Endothelial cell of umbilical vein (primary cell): ENCODE measurements at regions not wholly inside any gene's neighbourhood (a gene's known extent, or its start where the extent isn't known, plus 50 kb on each side); places are given as distances from the start of the nearest gene placed in this dataset.

Experiments used
- BruUV-seq: library from RNA; stranded (reverse); fragments of 400-500 nt; replicated peaks from 2 replicates; lab custom pipeline; 2021; lab: Mats Ljungman, UMichigan
- CTCF ChIA-PET: fragments of 300-600, 350-600 bp; sonication (Branson Sonifier 250); formaldehyde crosslinking; loops from one replicate; lab custom pipeline; 2021; ENCODE audit warnings: antibody characterized with exemption, inconsistent platforms; lab: Charles Lee
- POLR2A ChIA-PET: fragments of 300-600, 350-600 bp; sonication (Branson Sonifier 250); formaldehyde crosslinking; loops from one replicate; lab custom pipeline; 2021; ENCODE audit warnings: antibody characterized with exemption, inconsistent platforms; lab: Charles Lee
- DNase-seq: peaks from one replicate; pipeline ENCODE4 v3.0.0-alpha.2; 2011; ENCODE audit warnings: low read depth, low spot score
- FAIRE-seq: peaks from 2 replicates; lab custom pipeline; 2011; peaks lifted over from hg19 to GRCh38; lab: Jason Lieb, UNC
- H2AFZ ChIP-seq: 2 replicates; pipeline ENCODE4 v1.6.0; 2012; ENCODE audit warnings: low read depth, low read length, control low read depth, inconsistent platforms
- H3K27ac ChIP-seq: 2 replicates; pipeline ENCODE4 v1.5.1; 2011; ENCODE audit warnings: low read depth, mild to moderate bottlenecking, control low read depth, low read length, moderate library complexity; ENCODE audit not compliant: insufficient read depth
- H3K27me3 ChIP-seq, 2 experiments: 2 replicates each; pipeline versions ENCODE4 v1.6.0 to v1.6.1; 2011; ENCODE audit warnings: low read length in 2 of 2, mixed read lengths in 1 of 2; ENCODE audit not compliant: control insufficient read depth in 2 of 2, insufficient read depth in 2 of 2
- H3K36me3 ChIP-seq, 2 experiments: 2 replicates in 1 of 2; 3 replicates in 1 of 2; pipeline ENCODE4 v1.5.1; 2011; ENCODE audit warnings: low read length in 2 of 2, mild to moderate bottlenecking in 1 of 2, moderate library complexity in 1 of 2; ENCODE audit not compliant: control insufficient read depth in 2 of 2, insufficient read depth in 2 of 2; ENCODE audit errors: extremely low read depth in 1 of 2
- H3K4me1 ChIP-seq: 3 replicates; pipeline ENCODE4 v1.5.1; 2011; ENCODE audit warnings: mild to moderate bottlenecking, low read length; ENCODE audit not compliant: control insufficient read depth, insufficient read depth; ENCODE audit errors: extremely low read depth
- H3K4me2 ChIP-seq: 2 replicates; pipeline ENCODE4 v1.6.1; 2011; ENCODE audit warnings: low read length, control low read depth, mixed read lengths; ENCODE audit not compliant: insufficient read depth
- H3K4me3 ChIP-seq, 3 experiments: fragments of 200-600 bp in 1 of 3; sonication (generic), shearing (Covaris generic) in 1 of 3; replicated peaks in 1 of 3; 2 replicates each; pipeline ENCODE4 v1.5.1; 2011 to 2016; ENCODE audit warnings: control low read depth in 3 of 3, low read length in 3 of 3, mild to moderate bottlenecking in 2 of 3, inconsistent platforms in 1 of 3, low read depth in 1 of 3, moderate library complexity in 1 of 3; ENCODE audit not compliant: insufficient read depth in 1 of 3
- H3K79me2 ChIP-seq: 2 replicates; pipeline ENCODE4 v1.6.0; 2012; ENCODE audit warnings: low read length, inconsistent platforms; ENCODE audit not compliant: control insufficient read depth, insufficient read depth
- H3K9ac ChIP-seq: replicated peaks from 2 replicates; pipeline ENCODE3; 2011; ENCODE audit warnings: low read length, control low read depth; ENCODE audit not compliant: insufficient read depth; ENCODE audit errors: extremely low read depth
- H3K9me1 ChIP-seq: replicated peaks from 3 replicates; pipeline ENCODE4 v1.6.0; 2011; ENCODE audit warnings: mild to moderate bottlenecking, low read length; ENCODE audit not compliant: control insufficient read depth, insufficient read depth; ENCODE audit errors: extremely low read depth
- H3K9me3 ChIP-seq: replicated peaks from 2 replicates; pipeline ENCODE4 v1.5.1; 2012; ENCODE audit warnings: low read length, inconsistent platforms; ENCODE audit not compliant: control insufficient read depth, insufficient read depth
- H4K20me1 ChIP-seq: replicated peaks from 2 replicates; pipeline ENCODE3; 2011; ENCODE audit warnings: mild to moderate bottlenecking, low read length; ENCODE audit not compliant: control insufficient read depth, insufficient read depth; ENCODE audit errors: extremely low read depth
- CTCF ChIP-seq, 2 donors: IDR thresholded peaks; 1 replicate in 1 of 2; 2 replicates in 1 of 2; pipeline ENCODE4 v1.5.1; 2011; ENCODE audit warnings: low read length in 2 of 2, mild to moderate bottlenecking in 2 of 2, moderate library complexity in 2 of 2, control low read depth in 1 of 2, inconsistent platforms in 1 of 2, low read depth in 1 of 2; ENCODE audit not compliant: insufficient read depth in 1 of 2; ENCODE audit errors: extremely low read depth in 1 of 2
- JUN ChIP-seq: IDR thresholded peaks from 2 replicates; pipeline ENCODE4 v1.6.1; 2011; ENCODE audit warnings: borderline replicate concordance, low read depth; ENCODE audit not compliant: insufficient read length, insufficient read depth
- MAX ChIP-seq: IDR thresholded peaks from 2 replicates; pipeline ENCODE4 v1.6.1; 2011; ENCODE audit not compliant: insufficient read depth, insufficient read length
- POLR2AphosphoS5 ChIP-seq: IDR thresholded peaks from 2 replicates; pipeline ENCODE4 v1.6.1; 2012; ENCODE audit warnings: low read depth, mild to moderate bottlenecking, control low read depth, low read length, moderate library complexity; ENCODE audit not compliant: insufficient read depth
- dilution Hi-C: fragments of 300-500 bp; cut with MboI; formaldehyde crosslinking; loops from one replicate; pipeline ENCODE4 v1.15.0; 2019; ENCODE audit warnings: low sequenced_read_pairs; ENCODE audit not compliant: extremely low pct_ligation_motif_present
- intact Hi-C: fragments of 100-400 bp; cut with micrococcal nuclease; formaldehyde crosslinking; loops from one replicate; pipeline ENCODE4 v1.10.0; 2022

DNA sequence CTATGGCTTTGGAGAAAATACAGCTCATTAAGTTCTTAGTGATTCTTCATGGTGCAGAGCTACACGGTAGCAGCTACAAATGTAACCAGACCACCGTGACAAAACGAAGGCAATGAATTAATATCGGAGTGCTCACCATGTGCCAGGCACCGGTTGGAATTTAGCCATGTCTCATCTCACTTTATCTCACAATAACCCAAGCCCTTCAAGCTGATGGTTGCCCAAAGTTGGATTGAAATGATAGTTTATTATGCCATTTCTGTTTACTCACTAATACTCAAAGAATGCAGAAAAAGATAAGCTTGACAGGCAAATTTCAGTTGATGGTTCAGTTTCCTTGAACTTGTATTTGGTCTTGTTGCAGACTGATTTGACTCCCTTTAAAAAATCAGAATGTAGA is 312.6 kb downstream of the SKIDA1 start:
- POLR2A ChIA-PET, result no interaction called here
- CTCF ChIA-PET, result no interaction called here
- H3K27ac ChIP-seq, result no peak overlapping the region

More for the DNA sequence above, 312.6 kb downstream of the SKIDA1 start:
- no TSS peak for BruUV-seq
- Histone ChIP-seq H3K9me3 (no peaks in the 10 kb centered on the region), H3K79me2 (no peaks in the 10 kb centered on the region), H3K27me3 (no peaks in the 10 kb centered on the region), H2AFZ (no peak overlapping the region), H3K9ac (no peak overlapping the region), H3K4me1 (no peaks in the 10 kb centered on the region), H3K36me3 (no peaks in the 10 kb centered on the region), H3K9me1 (no peaks in the 10 kb centered on the region), H3K4me2 (no peak overlapping the region), H3K4me3 (no peak overlapping the region), H4K20me1 (no peaks in the 10 kb centered on the region)
- no peak for TF ChIP-seq MAX
- no peak for TF ChIP-seq CTCF (IDR thresholded peaks at IDR 0.05; ENCODE audit: extremely low read depth in 1 of 2, insufficient read depth in 1 of 2, low read depth in 1 of 2, low read length in 2 of 2)
- no peak for TF ChIP-seq JUN
- TF ChIP-seq POLR2AphosphoS5, result no peak
- DNase-seq (no peak), FAIRE-seq (no peak)
- dilution Hi-C loops (no loop called here), intact Hi-C loops (no loop called here)
